H1 (cell line): ENCODE measurements at regions not wholly inside any gene's neighbourhood (a gene's known extent, or its start where the extent isn't known, plus 50 kb on each side); places are given as distances from the start of the nearest gene placed in this dataset.

ENCODE experiments used
- CBX8 ChIP-seq: fragments of 300-800, 300-1000 bp; sonication (generic); IDR thresholded peaks from 2 replicates; pipeline ENCODE4 v1.7.1; 2016; ENCODE audit warnings: low read depth, low read length, borderline replicate concordance
- GTF2F1 ChIP-seq: IDR thresholded peaks from 2 replicates; pipeline ENCODE4 v1.6.1; 2012; ENCODE audit warnings: low read depth, low read length, improper control_type of control experiment, borderline replicate concordance
- NRF1 ChIP-seq: IDR thresholded peaks from 2 replicates; pipeline ENCODE4 v1.6.1; 2011; ENCODE audit warnings: mild to moderate bottlenecking, low read depth, low read length, improper control_type of control experiment
- SIRT6 ChIP-seq: IDR thresholded peaks from one replicate; pipeline ENCODE4 v1.7.1; 2012; ENCODE audit warnings: low read length, inconsistent platforms
- SP4 ChIP-seq: IDR thresholded peaks from 2 replicates; pipeline ENCODE4 v1.6.1; 2012; ENCODE audit warnings: low read length, inconsistent platforms
- TEAD4 ChIP-seq: IDR thresholded peaks from 2 replicates; pipeline ENCODE4 v1.6.1; 2012; ENCODE audit warnings: low read depth, low read length, inconsistent platforms, mixed read lengths
- ZNF274 ChIP-seq: IDR thresholded peaks from 2 replicates; pipeline ENCODE4 v1.7.0; 2012; ENCODE audit warnings: low read length, borderline replicate concordance; ENCODE audit errors: extremely low read depth
- TF ChIP-seq, protein P1 (sequence below): fragments of 300-600 bp; sonication (generic); IDR thresholded peaks from 2 replicates; pipeline ENCODE4 v1.7.1; 2012; ENCODE audit warnings: low read length, moderate library complexity, mild to moderate bottlenecking, inconsistent platforms; ENCODE audit not compliant: insufficient replicate concordance

DNA sequence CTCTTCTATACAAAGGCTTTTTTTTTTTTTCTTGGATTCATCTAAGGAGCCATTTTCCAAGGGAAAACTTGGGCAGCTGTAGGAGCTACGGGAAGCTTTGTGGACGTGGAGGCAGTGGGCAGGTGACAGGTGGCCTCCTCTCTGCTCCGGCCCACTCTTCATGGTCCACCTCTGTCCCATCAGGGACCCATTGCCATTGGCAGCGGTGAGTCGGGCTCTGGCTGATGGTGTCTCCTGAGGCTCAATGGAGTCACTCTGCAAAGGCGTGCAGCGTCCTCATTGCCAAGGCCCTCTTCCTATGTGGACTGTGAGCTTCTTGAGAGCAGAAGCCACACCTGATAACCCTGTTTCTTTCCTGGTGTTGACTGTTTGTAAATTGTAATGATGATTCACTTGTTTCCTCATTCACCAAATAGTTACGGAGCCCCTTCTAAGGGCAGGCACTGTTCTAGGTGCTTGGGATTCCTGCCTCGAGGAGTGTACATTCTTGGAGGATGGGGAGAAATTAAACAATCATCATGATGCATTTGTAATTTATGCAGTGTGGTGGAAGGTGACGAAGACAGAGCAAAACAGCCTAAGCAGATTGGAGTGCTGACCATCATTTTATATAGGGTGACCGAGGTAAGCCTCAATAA is 240.3 kb upstream of the HS6ST1 start (continued):
- TF ChIP-seq NRF1, result no peak
- TF ChIP-seq, protein P1, sequence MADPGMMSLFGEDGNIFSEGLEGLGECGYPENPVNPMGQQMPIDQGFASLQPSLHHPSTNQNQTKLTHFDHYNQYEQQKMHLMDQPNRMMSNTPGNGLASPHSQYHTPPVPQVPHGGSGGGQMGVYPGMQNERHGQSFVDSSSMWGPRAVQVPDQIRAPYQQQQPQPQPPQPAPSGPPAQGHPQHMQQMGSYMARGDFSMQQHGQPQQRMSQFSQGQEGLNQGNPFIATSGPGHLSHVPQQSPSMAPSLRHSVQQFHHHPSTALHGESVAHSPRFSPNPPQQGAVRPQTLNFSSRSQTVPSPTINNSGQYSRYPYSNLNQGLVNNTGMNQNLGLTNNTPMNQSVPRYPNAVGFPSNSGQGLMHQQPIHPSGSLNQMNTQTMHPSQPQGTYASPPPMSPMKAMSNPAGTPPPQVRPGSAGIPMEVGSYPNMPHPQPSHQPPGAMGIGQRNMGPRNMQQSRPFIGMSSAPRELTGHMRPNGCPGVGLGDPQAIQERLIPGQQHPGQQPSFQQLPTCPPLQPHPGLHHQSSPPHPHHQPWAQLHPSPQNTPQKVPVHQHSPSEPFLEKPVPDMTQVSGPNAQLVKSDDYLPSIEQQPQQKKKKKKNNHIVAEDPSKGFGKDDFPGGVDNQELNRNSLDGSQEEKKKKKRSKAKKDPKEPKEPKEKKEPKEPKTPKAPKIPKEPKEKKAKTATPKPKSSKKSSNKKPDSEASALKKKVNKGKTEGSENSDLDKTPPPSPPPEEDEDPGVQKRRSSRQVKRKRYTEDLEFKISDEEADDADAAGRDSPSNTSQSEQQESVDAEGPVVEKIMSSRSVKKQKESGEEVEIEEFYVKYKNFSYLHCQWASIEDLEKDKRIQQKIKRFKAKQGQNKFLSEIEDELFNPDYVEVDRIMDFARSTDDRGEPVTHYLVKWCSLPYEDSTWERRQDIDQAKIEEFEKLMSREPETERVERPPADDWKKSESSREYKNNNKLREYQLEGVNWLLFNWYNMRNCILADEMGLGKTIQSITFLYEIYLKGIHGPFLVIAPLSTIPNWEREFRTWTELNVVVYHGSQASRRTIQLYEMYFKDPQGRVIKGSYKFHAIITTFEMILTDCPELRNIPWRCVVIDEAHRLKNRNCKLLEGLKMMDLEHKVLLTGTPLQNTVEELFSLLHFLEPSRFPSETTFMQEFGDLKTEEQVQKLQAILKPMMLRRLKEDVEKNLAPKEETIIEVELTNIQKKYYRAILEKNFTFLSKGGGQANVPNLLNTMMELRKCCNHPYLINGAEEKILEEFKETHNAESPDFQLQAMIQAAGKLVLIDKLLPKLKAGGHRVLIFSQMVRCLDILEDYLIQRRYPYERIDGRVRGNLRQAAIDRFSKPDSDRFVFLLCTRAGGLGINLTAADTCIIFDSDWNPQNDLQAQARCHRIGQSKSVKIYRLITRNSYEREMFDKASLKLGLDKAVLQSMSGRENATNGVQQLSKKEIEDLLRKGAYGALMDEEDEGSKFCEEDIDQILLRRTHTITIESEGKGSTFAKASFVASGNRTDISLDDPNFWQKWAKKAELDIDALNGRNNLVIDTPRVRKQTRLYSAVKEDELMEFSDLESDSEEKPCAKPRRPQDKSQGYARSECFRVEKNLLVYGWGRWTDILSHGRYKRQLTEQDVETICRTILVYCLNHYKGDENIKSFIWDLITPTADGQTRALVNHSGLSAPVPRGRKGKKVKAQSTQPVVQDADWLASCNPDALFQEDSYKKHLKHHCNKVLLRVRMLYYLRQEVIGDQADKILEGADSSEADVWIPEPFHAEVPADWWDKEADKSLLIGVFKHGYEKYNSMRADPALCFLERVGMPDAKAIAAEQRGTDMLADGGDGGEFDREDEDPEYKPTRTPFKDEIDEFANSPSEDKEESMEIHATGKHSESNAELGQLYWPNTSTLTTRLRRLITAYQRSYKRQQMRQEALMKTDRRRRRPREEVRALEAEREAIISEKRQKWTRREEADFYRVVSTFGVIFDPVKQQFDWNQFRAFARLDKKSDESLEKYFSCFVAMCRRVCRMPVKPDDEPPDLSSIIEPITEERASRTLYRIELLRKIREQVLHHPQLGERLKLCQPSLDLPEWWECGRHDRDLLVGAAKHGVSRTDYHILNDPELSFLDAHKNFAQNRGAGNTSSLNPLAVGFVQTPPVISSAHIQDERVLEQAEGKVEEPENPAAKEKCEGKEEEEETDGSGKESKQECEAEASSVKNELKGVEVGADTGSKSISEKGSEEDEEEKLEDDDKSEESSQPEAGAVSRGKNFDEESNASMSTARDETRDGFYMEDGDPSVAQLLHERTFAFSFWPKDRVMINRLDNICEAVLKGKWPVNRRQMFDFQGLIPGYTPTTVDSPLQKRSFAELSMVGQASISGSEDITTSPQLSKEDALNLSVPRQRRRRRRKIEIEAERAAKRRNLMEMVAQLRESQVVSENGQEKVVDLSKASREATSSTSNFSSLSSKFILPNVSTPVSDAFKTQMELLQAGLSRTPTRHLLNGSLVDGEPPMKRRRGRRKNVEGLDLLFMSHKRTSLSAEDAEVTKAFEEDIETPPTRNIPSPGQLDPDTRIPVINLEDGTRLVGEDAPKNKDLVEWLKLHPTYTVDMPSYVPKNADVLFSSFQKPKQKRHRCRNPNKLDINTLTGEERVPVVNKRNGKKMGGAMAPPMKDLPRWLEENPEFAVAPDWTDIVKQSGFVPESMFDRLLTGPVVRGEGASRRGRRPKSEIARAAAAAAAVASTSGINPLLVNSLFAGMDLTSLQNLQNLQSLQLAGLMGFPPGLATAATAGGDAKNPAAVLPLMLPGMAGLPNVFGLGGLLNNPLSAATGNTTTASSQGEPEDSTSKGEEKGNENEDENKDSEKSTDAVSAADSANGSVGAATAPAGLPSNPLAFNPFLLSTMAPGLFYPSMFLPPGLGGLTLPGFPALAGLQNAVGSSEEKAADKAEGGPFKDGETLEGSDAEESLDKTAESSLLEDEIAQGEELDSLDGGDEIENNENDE, result no peak
- TF ChIP-seq ZNF274, result no peak
- TF ChIP-seq SIRT6, result no peak
- no peak for TF ChIP-seq GTF2F1
- TF ChIP-seq CBX8, result no peak
- no peak for TF ChIP-seq SP4
- TF ChIP-seq TEAD4, result no peak
